ENCODE measurements at regions not wholly inside any gene's neighbourhood (a gene's known extent, or its start where the extent isn't known, plus 50 kb on each side); places are given as distances from the start of the nearest gene placed in this dataset.

GRCh38 chr2:235267251-235267650 is 226.6 kb upstream of the AGAP1 start:
- Histone ChIP-seq H3K36me3 (no peaks in the 10 kb centered on the region), H3K27ac (no peak overlapping the region), H3K4me1 (no peaks in the 10 kb centered on the region), H3K4me3 (no peak overlapping the region), H3K27me3 (no peaks in the 10 kb centered on the region), H3K9me3 (no peaks in the 10 kb centered on the region)
- WGBS (ENCODE audit: insufficient coverage, low coverage, low lambda C conversion rate, missing lambda C conversion rate): 48% methylated on average over 3 of the region's 3 CpGs
- no peak for DNase-seq
- TF ChIP-seq CTCF (IDR thresholded peaks at IDR 0.05) (no peak), POLR2A (IDR thresholded peaks at IDR 0.05) (no peak)
- intact Hi-C loops (cut with DNase I): no loop called here
- no peak for ATAC-seq

GRCh38 chr2:235268535-235268934 is 225.3 kb upstream of the AGAP1 start:
- intact Hi-C loops (cut with DNase I): no loop called here
- no peak overlapping the region for H3K27ac ChIP-seq
- 48% methylated on average over 7 of the region's 7 CpGs for WGBS (ENCODE audit: insufficient coverage, low coverage, low lambda C conversion rate, missing lambda C conversion rate)
- H3K27me3 ChIP-seq: no peaks in the 10 kb centered on the region
- no peak for ATAC-seq
- no peak for DNase-seq
- H3K9me3 ChIP-seq: no peaks in the 10 kb centered on the region
- TF ChIP-seq CTCF (IDR thresholded peaks at IDR 0.05) (no peak), POLR2A (IDR thresholded peaks at IDR 0.05) (no peak)
- no peaks in the 10 kb centered on the region for H3K4me1 ChIP-seq
- H3K4me3 ChIP-seq: no peak overlapping the region
- H3K36me3 ChIP-seq: no peaks in the 10 kb centered on the region

- Histone ChIP-seq H3K36me3 (no peaks in the 10 kb centered on the region), H3K27me3 (no peaks in the 10 kb centered on the region), H3K27ac (no peak overlapping the region), H3K4me1 (no peaks in the 10 kb centered on the region), H3K4me3 (no peak overlapping the region), H3K9me3 (no peaks in the 10 kb centered on the region)
- ATAC-seq: no peak
- no peak for DNase-seq
- no peak for TF ChIP-seq CTCF (IDR thresholded peaks at IDR 0.05)
- TF ChIP-seq POLR2A (IDR thresholded peaks at IDR 0.05): no peak
- intact Hi-C loops (cut with DNase I): no loop called here
- 74% methylated on average over 4 of the region's 4 CpGs for WGBS (ENCODE audit: insufficient coverage, low coverage, low lambda C conversion rate, missing lambda C conversion rate)
These were observed 223.6 kb upstream of the AGAP1 start for GRCh38 chr2:235270291-235270690.

- ATAC-seq (no peak), DNase-seq (no peak)
- no peaks in the 10 kb centered on the region for H3K9me3 ChIP-seq
- intact Hi-C loops (cut with DNase I): no loop called here
- TF ChIP-seq CTCF (IDR thresholded peaks at IDR 0.05): no peak
- TF ChIP-seq POLR2A (IDR thresholded peaks at IDR 0.05): no peak
- no peak overlapping the region for H3K4me3 ChIP-seq
- 38% methylated on average over 4 of the region's 4 CpGs for WGBS (ENCODE audit: insufficient coverage, low coverage, low lambda C conversion rate, missing lambda C conversion rate)
- H3K27me3 ChIP-seq: no peaks in the 10 kb centered on the region
- no peaks in the 10 kb centered on the region for H3K36me3 ChIP-seq
- no peak overlapping the region for H3K27ac ChIP-seq
- no peaks in the 10 kb centered on the region for H3K4me1 ChIP-seq
These were observed 222.9 kb upstream of the AGAP1 start for GRCh38 chr2:235270956-235271355.

- ATAC-seq: no peak
- Histone ChIP-seq H3K27ac (no peak overlapping the region), H3K36me3 (no peaks in the 10 kb centered on the region), H3K27me3 (no peaks in the 10 kb centered on the region), H3K4me1 (no peaks in the 10 kb centered on the region), H3K4me3 (no peak overlapping the region), H3K9me3 (no peaks in the 10 kb centered on the region)
- WGBS (ENCODE audit: insufficient coverage, low coverage, low lambda C conversion rate, missing lambda C conversion rate): 73% methylated on average over 1 of the region's 2 CpGs
- TF ChIP-seq POLR2A (IDR thresholded peaks at IDR 0.05) (no peak), CTCF (IDR thresholded peaks at IDR 0.05) (no peak)
- intact Hi-C loops (cut with DNase I): no loop called here
- no peak for DNase-seq
These were observed 221.9 kb upstream of the AGAP1 start for GRCh38 chr2:235271936-235272335.
